ENCODE measurements at regions not wholly inside any gene's neighbourhood (a gene's known extent, or its start where the extent isn't known, plus 50 kb on each side); places are given as distances from the start of the nearest gene placed in this dataset.

DNA sequence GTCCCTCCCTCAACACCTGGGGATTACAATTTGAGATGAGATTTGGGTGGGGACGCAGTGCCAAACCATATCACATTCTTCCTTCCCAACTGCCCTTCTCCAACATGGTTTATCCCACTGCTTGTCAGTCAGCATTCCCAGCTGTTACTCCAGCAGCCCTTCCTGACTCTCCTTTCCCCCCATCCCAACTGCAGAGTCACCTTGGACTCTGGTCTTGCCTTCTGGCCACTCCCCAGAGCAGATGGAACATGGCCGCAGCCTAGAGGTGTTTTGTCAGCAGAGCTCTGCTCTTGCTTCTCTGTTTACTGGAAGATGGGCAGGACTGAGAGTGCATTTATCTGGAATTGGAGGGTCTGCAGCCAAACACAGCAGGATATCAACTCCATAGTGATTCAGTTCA, 51.2 kb upstream of the MEX3C start:
- no peak overlapping the region for H2AFZ ChIP-seq (ENCODE audit: low read length)
- no peak overlapping the region for H3K27ac ChIP-seq (ENCODE audit: insufficient read depth, low read length)
- H3K9ac ChIP-seq (ENCODE audit: insufficient read depth, low read length), result no peak overlapping the region
- H3K36me3 ChIP-seq (ENCODE audit: control insufficient read depth, insufficient read depth, low read length), result no peaks in the 10 kb centered on the region
- H3K4me3 ChIP-seq (replicated peaks in 1 of 4; ENCODE audit: control extremely low read depth in 1 of 4, insufficient read depth in 1 of 4, low read depth in 3 of 4, low read length in 4 of 4), result no peak overlapping the region
- no peak for TF ChIP-seq EZH2 (IDR thresholded peaks at IDR 0.05; ENCODE audit: low read length, missing control alignments)
- TF ChIP-seq, protein P1, sequence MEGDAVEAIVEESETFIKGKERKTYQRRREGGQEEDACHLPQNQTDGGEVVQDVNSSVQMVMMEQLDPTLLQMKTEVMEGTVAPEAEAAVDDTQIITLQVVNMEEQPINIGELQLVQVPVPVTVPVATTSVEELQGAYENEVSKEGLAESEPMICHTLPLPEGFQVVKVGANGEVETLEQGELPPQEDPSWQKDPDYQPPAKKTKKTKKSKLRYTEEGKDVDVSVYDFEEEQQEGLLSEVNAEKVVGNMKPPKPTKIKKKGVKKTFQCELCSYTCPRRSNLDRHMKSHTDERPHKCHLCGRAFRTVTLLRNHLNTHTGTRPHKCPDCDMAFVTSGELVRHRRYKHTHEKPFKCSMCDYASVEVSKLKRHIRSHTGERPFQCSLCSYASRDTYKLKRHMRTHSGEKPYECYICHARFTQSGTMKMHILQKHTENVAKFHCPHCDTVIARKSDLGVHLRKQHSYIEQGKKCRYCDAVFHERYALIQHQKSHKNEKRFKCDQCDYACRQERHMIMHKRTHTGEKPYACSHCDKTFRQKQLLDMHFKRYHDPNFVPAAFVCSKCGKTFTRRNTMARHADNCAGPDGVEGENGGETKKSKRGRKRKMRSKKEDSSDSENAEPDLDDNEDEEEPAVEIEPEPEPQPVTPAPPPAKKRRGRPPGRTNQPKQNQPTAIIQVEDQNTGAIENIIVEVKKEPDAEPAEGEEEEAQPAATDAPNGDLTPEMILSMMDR (conservative IDR thresholded peaks at IDR 0.05 in 1 of 2, IDR thresholded peaks at IDR 0.05 in 1 of 2; ENCODE audit: low read depth in 1 of 2, low read length in 2 of 2), result no peak
- no peaks in the 10 kb centered on the region for H3K4me1 ChIP-seq (ENCODE audit: control insufficient read depth, extremely low read depth, insufficient read depth, low read length)
- H3K79me2 ChIP-seq (ENCODE audit: control insufficient read depth, insufficient read depth, low read length), result no peaks in the 10 kb centered on the region
- no peak overlapping the region for H3K4me2 ChIP-seq (ENCODE audit: extremely low read depth, insufficient read depth, low read length)
- no peaks in the 10 kb centered on the region for H4K20me1 ChIP-seq (ENCODE audit: control insufficient read depth, extremely low read depth, insufficient read depth, low read length)
- no peak for DNase-seq (ENCODE audit: low read depth in 2 of 2)
- H3K27me3 ChIP-seq (ENCODE audit: control insufficient read depth, insufficient read depth, low read length), result no peaks in the 10 kb centered on the region
- no peaks in the 10 kb centered on the region for H3K9me3 ChIP-seq (ENCODE audit: control insufficient read depth, insufficient read depth, low read depth, low read length)

- Histone ChIP-seq H3K36me3 (ENCODE audit: control insufficient read depth, insufficient read depth, low read length) (no peaks in the 10 kb centered on the region), H4K20me1 (ENCODE audit: control insufficient read depth, extremely low read depth, insufficient read depth, low read length) (no peaks in the 10 kb centered on the region), H2AFZ (ENCODE audit: low read length) (no peak overlapping the region), H3K9me3 (ENCODE audit: control insufficient read depth, insufficient read depth, low read depth, low read length) (no peaks in the 10 kb centered on the region), H3K9ac (ENCODE audit: insufficient read depth, low read length) (no peak overlapping the region), H3K4me3 (replicated peaks in 1 of 4; ENCODE audit: control extremely low read depth in 1 of 4, insufficient read depth in 1 of 4, low read depth in 3 of 4, low read length in 4 of 4) (no peak overlapping the region), H3K79me2 (ENCODE audit: control insufficient read depth, insufficient read depth, low read length) (no peaks in the 10 kb centered on the region), H3K4me2 (ENCODE audit: extremely low read depth, insufficient read depth, low read length) (no peak overlapping the region), H3K27me3 (ENCODE audit: control insufficient read depth, insufficient read depth, low read length) (no peaks in the 10 kb centered on the region), H3K4me1 (ENCODE audit: control insufficient read depth, extremely low read depth, insufficient read depth, low read length) (no peaks in the 10 kb centered on the region), H3K27ac (ENCODE audit: insufficient read depth, low read length) (no peak overlapping the region)
- DNase-seq (ENCODE audit: low read depth in 2 of 2), result no peak
- TF ChIP-seq EZH2 (IDR thresholded peaks at IDR 0.05; ENCODE audit: low read length, missing control alignments), result no peak
- TF ChIP-seq, protein P1 (conservative IDR thresholded peaks at IDR 0.05 in 1 of 2, IDR thresholded peaks at IDR 0.05 in 1 of 2; ENCODE audit: low read depth in 1 of 2, low read length in 2 of 2), result no peak
Measured at GRCh38 chr18:51250006-51250405, 52.5 kb upstream of the MEX3C start.

- no peaks in the 10 kb centered on the region for H3K4me1 ChIP-seq (ENCODE audit: control insufficient read depth, extremely low read depth, insufficient read depth, low read length)
- H3K9ac ChIP-seq (ENCODE audit: insufficient read depth, low read length), result no peak overlapping the region
- no peaks in the 10 kb centered on the region for H3K36me3 ChIP-seq (ENCODE audit: control insufficient read depth, insufficient read depth, low read length)
- H3K9me3 ChIP-seq (ENCODE audit: control insufficient read depth, insufficient read depth, low read depth, low read length), result no peaks in the 10 kb centered on the region
- H3K27me3 ChIP-seq (ENCODE audit: control insufficient read depth, insufficient read depth, low read length), result no peaks in the 10 kb centered on the region
- H3K4me3 ChIP-seq (replicated peaks in 1 of 4; ENCODE audit: control extremely low read depth in 1 of 4, insufficient read depth in 1 of 4, low read depth in 3 of 4, low read length in 4 of 4), result no peak overlapping the region
- no peak overlapping the region for H2AFZ ChIP-seq (ENCODE audit: low read length)
- no peak for DNase-seq (ENCODE audit: low read depth in 2 of 2)
- TF ChIP-seq, protein P1 (conservative IDR thresholded peaks at IDR 0.05 in 1 of 2, IDR thresholded peaks at IDR 0.05 in 1 of 2; ENCODE audit: low read depth in 1 of 2, low read length in 2 of 2), result no peak
- no peak for TF ChIP-seq EZH2 (IDR thresholded peaks at IDR 0.05; ENCODE audit: low read length, missing control alignments)
- H3K27ac ChIP-seq (ENCODE audit: insufficient read depth, low read length), result no peak overlapping the region
- H4K20me1 ChIP-seq (ENCODE audit: control insufficient read depth, extremely low read depth, insufficient read depth, low read length), result no peaks in the 10 kb centered on the region
- no peaks in the 10 kb centered on the region for H3K79me2 ChIP-seq (ENCODE audit: control insufficient read depth, insufficient read depth, low read length)
- H3K4me2 ChIP-seq (ENCODE audit: extremely low read depth, insufficient read depth, low read length), result no peak overlapping the region
Measured at GRCh38 chr18:51250458-51251024, 53.1 kb upstream of the MEX3C start.

Data from fibroblast of lung (primary cell).